HL-60/S4 treated with retinoic acid at 250 ng/mL for 4 days and 3 days (cell line): ENCODE measurements at regions not wholly inside any gene's neighbourhood (a gene's known extent, or its start where the extent isn't known, plus 50 kb on each side); places are given as distances from the start of the nearest gene placed in this dataset.
"Not testable (repeated sequence)": the region's sequence is repeated elsewhere in the genome, so short reads cannot be mapped to it uniquely, and the experiment has no call there.

Experiments
- in situ Hi-C: fragments of 300-500 bp; cut with MboI; formaldehyde crosslinking; loops from 2 replicates; pipeline ENCODE4 v1.7.0; 2022; ENCODE audit warnings: low sequenced_read_pairs

GRCh38 chr15:31644761-31645160 is 318.1 kb downstream of the KLF13 start:
- in situ Hi-C loops = not testable (repeated sequence)

GRCh38 chr15:31647337-31647826 is 320.7 kb downstream of the KLF13 start:
- in situ Hi-C loops = not testable (repeated sequence)

- in situ Hi-C loops = not testable (repeated sequence)
These were observed 323.0 kb downstream of the KLF13 start for GRCh38 chr15:31649634-31650033.

GRCh38 chr15:31650055-31650701 is 323.5 kb downstream of the KLF13 start:
- in situ Hi-C loops = not testable (repeated sequence)

- in situ Hi-C loops = not testable (repeated sequence)
These were observed 330.3 kb downstream of the KLF13 start for GRCh38 chr15:31656915-31657314.

GRCh38 chr15:31660816-31661215 is 334.2 kb downstream of the KLF13 start:
- in situ Hi-C loops = no loop called here

GRCh38 chr15:31665732-31666131 is 339.1 kb downstream of the KLF13 start:
- in situ Hi-C loops = not testable (repeated sequence)

GRCh38 chr15:31669158-31669908 is 342.7 kb downstream of the KLF13 start:
- in situ Hi-C loops = not testable (repeated sequence)

GRCh38 chr15:31673263-31673662 is 346.6 kb downstream of the KLF13 start:
- in situ Hi-C loops = not testable (repeated sequence)

- in situ Hi-C loops = not testable (repeated sequence)
These were observed 348.6 kb upstream of the CHRNA7 start for GRCh38 chr15:31681529-31682259.

GRCh38 chr15:31687088-31687487 is 343.2 kb upstream of the CHRNA7 start:
- in situ Hi-C loops = not testable (repeated sequence)

GRCh38 chr15:31696509-31696908 is 333.8 kb upstream of the CHRNA7 start:
- in situ Hi-C loops = not testable (repeated sequence)

GRCh38 chr15:31705076-31705678 is 325.1 kb upstream of the CHRNA7 start:
- in situ Hi-C loops = not testable (repeated sequence)

- in situ Hi-C loops = not testable (repeated sequence)
These were observed 322.2 kb upstream of the CHRNA7 start for GRCh38 chr15:31707944-31708702.

GRCh38 chr15:31708703-31709327 is 321.5 kb upstream of the CHRNA7 start:
- in situ Hi-C loops = not testable (repeated sequence)

GRCh38 chr15:31709479-31709878 is 320.8 kb upstream of the CHRNA7 start:
- in situ Hi-C loops = not testable (repeated sequence)

- in situ Hi-C loops = not testable (repeated sequence)
These were observed 319.5 kb upstream of the CHRNA7 start for GRCh38 chr15:31710806-31711205.

- in situ Hi-C loops = not testable (repeated sequence)
These were observed 315.1 kb upstream of the CHRNA7 start for GRCh38 chr15:31715208-31715607.

GRCh38 chr15:31718625-31719024 is 311.7 kb upstream of the CHRNA7 start:
- in situ Hi-C loops = not testable (repeated sequence)
